GM18858 (cell line): ENCODE measurements at regions not wholly inside any gene's neighbourhood (a gene's known extent, or its start where the extent isn't known, plus 50 kb on each side); places are given as distances from the start of the nearest gene placed in this dataset.
"Not testable (repeated sequence)": the region's sequence is repeated elsewhere in the genome, so short reads cannot be mapped to it uniquely, and the experiment has no call there.

Experiments used
- ATAC-seq: cut with Tn5 transposase; IDR thresholded peaks from one replicate; pipeline ENCODE4 v1.9.1; 2021; ENCODE audit not compliant: unreplicated experiment

DNA sequence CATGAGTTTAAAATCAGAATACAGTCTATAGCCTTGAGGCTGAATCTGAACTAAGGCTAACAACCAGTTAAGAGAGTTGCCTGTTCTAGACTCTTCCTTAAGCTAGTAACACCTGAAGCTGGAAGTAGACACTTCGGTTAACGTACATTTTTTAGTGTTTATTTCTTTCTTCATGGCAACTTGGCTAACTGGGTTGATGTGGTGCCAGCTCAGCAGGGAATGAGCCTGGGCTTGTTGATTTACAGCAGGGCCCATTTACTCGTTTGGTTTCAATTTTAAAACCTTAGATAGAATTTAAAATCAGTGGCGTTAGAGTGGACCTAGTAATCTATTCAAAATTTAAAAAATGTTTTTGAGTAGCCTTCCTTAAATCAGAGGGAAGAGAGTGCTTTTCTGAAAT, 137.6 kb upstream of the ESX1 start:
- no peak for ATAC-seq

DNA sequence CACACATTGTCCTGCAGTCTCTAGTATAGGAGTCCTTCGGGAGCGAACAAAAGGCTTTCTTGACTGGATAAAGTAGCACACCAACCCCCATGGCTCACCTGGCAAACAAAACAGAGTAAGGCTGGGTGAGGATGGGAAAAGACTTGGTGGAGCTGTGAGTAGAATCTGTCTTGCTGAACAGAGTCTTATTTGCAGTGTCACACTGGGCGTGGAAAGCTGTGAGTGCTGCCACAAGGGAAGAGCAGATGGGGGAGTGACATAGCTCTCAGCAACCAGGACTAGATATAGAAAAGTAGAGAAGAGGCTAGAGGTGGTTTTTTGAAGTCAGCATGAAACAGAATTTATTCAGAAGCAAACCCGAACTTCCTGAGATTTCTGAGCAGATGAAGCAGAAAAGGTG, 137.2 kb upstream of the ESX1 start:
- no peak for ATAC-seq

DNA sequence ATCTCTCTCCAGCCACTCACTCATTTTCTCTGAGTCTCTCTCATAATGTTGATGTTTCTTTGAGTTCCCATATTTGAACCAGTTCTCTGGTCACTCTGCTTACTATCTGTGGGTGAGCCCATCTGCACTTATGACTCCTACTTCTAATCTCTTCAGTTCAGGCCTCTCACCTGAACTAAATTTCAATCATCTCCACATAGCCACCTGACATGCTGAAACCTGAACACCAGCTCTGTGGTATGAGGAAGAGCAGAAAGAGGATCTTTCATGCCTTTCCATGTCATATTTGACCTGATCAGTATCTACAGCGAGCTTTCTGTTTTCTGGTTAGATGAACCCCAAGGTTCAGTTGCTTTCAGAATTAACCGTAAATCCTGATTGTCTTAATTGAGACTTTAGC, 122.2 kb upstream of the ESX1 start:
- no peak for ATAC-seq

DNA sequence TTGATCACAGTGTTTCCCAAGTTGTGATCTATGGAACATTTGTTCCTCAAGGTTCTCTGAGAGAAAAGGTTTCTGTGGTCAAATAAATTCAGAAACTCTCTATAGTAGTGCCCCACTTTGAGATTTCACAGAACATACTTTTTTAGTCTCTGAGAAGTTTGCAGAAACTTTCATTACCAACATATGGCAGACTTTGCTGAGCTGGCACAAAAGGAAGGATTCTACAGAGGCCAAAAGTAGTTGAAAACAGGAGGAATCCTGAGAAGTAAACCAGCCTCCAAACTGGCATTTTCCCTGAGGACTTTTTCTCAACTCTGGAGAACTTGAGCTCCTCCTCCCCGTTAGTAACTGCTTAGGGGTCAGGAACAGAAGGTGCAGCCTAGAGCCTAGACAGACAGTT, 117.8 kb upstream of the ESX1 start:
- ATAC-seq, result no peak

DNA sequence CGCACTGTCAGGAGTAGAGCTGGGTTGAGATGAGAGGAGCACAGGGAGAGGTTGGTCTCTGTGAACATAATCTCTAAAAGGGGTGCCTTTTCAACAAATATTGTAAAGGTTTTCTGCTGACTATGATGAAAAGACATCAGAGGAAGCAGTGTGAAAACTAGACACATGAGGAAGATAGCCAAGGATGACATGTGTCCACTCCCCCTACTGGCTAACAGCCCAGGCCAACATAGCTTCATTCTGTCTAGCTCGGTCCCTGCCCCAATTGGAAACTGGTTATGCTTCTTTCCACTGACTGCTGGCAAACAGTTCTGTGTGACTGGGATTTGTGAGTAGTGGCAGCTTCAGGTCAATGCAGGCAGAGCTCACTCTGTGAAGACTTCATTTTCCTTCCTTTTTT, 115.4 kb upstream of the ESX1 start:
- no peak for ATAC-seq

DNA sequence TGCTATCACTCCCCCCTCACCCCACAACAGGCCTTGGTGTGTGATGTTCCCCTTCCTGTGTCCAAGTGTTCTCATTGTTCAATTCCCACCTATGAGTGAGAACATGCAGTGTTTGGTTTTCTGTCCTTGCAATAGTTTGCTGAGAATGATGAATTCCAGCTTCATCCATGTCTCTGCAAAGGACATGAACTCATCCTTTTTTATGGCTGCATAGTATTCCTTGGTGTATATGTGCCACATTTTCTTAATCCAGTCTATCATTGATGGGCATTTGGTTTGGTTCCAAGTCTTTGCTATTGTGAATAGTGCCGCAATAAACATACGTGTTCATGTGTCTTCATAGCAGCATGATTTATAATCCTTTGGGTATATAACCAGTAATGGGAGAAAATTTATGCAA, 106.0 kb upstream of the ESX1 start:
- not testable (repeated sequence) for ATAC-seq

DNA sequence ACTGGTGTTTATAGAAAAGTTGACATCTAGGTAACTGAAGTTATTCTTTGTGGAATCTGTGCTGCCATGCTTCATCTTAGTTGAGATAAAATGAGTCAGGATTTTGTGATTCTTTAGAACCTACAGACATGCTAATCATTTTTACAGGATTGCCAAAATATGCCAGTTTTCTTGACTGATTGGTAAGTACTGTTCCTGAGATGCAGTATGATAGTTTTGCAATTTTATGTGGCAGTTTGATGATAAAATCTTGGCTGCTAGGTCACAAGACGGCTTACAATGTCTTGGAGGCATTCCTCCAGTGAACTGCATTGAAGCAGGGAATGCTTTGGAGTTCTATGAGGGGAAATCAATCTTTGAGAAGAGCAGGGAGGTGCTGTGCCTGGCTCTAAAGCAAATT, 104.4 kb upstream of the ESX1 start:
- ATAC-seq, result no peak

DNA sequence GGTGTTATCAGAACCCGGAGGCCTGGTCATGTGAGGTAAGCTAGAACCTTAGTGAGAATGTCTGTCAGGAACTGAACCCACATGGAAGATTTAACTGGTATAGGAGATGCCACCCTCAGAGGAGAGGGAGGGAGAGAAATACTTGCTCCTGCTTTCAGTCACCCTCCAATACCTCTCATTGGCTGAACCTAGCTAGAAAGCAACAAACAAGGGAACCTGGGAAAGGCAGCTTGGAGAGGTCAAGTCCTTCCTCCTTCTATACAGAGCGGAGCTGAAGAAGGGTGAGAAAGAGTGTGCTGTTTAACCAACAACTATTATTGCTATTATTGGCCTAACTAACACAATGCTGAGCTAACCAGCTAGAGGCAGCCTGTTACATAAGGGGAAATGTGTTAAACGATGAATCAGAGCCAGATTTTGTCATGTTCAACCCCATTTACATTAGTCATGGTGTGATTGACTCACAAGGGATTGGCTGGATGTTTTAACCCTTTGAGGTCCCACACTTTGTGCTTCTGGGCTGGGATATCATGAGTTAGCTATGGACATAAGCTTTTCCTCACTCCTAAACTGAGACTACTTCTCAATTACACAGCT, 96.5 kb upstream of the ESX1 start:
- no peak for ATAC-seq

DNA sequence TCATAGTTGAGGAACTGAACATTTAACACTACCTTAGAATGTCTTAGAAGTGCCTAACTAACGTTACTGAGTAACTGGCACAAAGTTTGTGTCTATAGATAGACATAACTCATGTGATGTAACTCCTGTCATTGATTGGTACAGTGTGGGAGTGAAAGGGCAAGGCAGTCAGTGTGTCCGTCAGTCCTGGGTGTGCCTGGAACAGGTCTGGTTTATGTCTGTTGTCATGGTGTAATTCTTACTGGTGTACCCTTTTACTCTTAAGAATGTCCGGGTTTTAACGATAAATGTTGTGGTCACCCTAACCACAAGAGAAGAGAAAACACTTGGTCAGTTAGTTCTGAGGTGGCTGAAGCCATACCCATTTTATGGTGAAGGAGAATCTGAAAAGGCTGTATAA, 93.1 kb upstream of the ESX1 start:
- no peak for ATAC-seq

DNA sequence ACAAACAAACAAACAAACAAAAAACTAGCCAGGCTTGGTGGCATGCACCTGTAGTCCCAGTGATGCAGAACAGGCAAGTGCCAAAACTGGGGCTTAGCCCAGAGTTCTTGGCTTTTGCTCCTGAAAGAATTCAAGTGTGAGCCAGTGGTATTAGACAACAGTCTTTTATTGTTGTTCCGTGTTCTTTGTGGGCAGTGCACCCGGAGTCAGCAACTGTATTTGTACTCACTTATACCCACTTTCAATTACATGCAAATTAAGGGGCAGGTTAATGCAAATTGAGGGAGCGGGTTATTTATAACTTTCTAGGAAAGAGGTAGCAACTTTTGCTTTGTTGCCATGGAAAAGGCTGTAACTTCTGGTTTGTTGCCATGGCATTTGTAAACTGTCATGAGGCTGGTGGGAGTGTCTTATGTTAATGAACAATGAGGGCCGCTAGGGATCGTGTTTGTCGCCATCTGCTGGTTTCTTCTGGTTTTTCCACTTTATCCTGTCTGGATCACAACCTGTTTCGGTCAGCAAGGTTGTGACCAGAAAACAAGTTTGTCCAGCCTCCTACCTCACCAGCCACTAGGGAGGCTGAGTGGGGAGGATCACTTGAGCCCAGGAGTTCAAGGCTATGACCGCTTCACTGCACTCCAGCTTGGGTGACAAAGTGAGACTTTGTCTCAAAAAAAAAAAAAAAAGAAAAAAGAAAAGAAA, 88.8 kb upstream of the ESX1 start:
- peak; percentile 89 for ATAC-seq

DNA sequence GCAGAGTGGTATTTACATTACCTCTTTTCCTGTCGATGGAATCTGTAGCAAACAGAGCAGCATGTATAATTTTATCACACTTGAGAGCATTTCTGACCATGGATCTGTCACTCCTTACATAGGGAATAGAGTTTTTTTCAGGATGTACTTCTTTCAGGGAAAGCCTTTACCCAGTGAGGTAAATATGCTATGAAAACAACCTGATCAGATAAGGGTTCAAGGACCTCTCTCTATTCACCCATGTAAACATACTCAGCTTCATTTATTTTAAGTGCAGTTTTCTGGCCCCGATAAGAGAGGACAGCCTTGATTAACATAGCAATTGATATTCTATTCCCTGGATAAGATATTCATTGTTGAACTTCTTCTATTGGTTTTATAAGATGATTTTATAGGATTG, 87.3 kb upstream of the ESX1 start:
- no peak for ATAC-seq

DNA sequence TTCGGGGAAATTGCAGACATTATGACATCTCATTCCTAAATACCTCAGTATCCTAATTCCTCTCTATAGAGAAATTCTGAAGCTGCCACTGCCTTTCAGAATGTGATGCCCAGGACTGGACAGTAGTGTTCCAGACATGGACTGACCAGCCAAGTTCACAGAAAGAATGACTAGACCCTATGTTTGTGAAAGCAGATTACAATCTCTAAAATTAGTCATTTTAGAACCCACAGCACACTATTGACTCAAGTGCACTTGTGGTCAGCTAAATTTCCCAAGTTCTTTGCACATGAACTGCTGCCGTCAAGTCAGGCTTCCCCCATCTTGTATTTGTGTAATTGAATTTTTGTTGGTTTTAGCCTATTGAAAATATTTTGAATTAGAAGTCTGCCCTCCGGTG, 81.0 kb upstream of the ESX1 start:
- no peak for ATAC-seq

DNA sequence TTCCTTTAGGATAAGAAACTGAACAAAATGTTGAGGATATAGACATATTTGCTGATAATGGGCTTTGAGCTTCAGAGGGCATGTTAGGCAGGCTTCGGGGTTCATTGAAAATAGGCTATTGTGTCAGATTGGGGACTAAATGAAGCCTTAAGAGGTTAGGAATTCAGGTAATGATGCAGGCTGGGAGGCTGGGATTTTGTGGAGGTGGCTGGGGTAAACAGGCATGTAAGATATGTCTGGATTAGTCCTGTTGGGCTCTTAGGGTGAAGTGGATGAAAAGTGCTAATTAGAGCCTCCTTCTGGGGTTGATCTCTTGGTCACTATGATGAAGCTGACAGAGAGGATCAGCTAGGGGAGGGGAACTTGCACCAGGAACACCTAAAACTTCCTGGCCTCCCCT, 80.2 kb upstream of the ESX1 start:
- ATAC-seq, result no peak

DNA sequence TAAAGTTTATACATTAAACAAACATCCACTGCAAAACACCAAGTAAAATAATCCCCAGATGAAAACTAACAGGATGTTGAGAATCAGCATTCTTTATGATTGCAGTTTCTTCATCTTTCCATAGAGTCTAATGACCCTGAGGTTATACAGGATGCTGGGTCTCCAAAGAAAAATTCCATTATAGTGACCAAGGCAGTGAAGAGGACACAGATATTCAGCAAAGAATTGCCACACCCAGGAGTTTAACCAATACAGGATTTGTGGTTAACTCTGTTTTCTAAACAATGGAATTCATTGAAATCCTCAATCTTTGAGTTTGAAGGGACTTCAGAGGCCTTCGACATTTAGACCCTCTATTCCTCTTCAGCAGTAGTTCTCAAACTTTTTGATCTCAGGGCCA, 76.2 kb upstream of the ESX1 start:
- no peak for ATAC-seq

DNA sequence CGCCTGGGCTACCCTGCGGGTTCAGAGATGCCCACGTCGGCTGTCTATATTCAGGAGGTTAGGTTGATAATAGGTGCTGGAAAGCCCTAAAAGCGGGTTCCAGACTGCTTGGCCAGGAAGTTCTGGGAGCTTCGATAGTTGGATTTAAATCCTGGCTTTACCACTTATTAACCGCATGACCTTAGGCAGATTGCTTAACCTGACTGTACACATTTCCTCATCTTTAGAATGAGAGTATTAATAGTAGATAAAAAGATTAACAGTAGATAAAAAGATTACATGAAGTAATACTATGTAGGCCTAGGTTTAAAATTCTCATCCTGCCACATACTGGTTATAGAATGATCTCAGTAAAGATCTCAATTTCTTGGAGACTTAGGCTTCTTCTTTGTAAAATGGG, 75.0 kb upstream of the ESX1 start:
- ATAC-seq, result no peak

DNA sequence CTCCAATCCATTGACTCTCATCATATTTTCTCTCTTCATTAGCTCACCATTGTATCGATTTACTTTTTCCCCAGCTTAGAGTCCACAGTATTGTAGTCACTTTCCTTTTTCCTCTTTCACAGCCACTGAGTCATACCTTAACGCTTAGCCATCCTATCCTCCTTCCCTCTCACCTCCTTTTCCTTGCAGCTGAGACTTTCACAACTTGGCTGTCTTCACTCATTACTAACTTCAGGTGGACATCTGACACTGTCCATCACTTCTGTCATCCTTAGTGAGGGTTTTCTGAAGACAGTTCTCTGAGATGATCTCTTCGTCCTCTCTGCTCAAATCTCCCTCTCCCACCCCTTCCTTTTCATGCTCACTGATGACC, 70.5 kb upstream of the ESX1 start:
- no peak for ATAC-seq

DNA sequence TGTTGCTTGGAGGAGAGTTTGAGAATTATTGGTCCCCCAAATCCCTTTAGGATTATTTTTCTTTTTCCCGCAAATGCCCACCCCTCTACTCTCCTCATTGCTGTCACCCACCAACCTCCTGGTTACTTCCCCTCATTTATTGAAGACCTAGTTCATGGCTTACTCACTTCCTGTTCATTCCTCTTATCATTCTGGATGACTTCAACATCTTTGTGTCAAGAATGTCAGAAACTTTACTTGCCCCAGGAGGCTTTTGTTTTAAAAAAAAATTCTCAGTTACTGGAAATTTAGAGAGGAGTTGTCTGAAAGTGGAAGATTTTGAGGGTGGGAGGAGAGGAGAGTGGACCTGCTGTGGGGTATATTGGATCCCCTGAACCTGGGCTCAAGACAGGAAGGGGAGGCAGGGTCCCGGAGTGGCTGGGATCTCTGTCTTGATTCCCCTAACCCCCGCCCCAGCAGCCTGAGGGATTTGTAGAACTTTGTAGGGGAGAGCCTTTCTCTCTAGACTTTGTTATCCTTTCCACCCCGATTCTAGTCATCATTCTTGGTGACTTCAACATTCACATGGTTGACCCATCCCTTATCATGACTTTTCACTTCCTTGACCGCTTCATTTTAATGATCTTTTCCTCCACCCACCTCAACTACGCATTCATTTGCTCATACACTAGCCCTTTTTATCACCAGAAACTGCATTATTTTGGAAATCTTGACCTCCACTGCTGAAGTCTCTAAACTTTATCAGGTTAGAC, 69.9 kb upstream of the ESX1 start:
- no peak for ATAC-seq

DNA sequence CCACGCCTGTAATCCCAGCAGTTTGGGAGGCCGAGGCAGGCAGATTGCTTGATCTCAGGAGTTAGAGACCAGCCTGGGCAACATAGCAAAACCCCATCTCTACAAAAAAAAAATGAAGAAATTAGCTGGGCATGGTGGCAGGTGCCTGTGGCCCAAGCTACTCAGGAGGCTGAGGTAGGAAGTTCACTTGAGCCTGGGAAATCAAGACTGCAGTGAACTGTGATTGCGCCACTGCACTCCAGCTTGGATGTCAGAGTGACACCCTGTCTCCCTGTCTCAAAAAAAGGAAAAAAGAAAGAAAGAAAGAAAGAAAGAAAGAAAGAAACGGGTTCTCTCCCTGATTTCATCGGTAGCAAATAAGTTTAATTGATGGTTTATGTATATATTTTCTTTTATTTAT, 64.6 kb upstream of the ESX1 start:
- no peak for ATAC-seq

DNA sequence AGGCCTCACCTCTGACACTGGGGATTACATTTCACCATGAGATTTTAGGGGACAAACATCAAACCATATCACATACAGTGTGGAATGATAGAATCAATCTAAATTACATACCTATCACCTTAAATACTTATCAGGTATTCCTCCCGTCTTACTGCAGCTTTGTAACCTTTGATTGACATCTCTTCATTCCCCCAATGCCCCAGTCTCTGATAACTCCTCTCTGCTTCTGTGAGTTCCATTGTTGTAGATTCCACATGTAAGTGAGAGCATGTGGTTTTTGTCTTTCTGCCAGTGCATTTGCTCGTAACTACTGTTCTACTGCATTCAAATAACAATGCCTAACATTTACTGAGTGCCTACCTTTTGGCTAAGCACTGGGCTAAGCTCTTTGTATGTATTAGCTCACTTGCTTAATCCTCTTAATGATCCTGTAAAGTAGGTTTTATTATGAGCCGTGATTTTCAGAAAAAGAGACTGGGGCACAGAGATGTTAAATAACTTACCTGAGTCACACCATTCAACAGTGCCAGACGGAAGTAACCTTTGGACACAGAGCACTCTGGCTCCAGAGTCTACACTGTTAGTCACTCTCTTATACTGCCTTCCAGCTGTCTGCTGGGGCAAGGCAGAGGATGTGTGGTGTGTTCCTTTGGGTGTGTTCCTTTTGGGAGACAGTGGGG, 63.7 kb upstream of the ESX1 start:
- ATAC-seq, result no peak

DNA sequence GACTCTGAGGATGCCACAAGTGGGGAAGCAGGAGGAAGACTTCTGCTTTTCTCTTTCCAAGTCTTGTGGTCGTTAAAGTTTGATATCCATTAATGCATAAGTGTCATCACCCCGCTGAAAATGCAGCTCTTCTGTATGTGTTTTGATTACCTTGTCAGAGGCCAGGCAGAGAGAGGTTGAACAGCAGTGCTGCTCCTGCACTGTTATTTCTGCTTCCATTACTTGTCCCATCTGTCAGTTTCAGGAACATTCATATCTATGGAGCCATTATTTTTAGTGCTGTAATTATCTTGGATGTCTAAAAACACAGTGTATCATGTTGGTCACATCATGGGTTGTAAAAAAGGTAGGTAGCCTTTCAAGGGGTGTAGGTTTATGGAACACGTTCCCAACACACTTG, 62.0 kb upstream of the ESX1 start:
- ATAC-seq, result no peak

DNA sequence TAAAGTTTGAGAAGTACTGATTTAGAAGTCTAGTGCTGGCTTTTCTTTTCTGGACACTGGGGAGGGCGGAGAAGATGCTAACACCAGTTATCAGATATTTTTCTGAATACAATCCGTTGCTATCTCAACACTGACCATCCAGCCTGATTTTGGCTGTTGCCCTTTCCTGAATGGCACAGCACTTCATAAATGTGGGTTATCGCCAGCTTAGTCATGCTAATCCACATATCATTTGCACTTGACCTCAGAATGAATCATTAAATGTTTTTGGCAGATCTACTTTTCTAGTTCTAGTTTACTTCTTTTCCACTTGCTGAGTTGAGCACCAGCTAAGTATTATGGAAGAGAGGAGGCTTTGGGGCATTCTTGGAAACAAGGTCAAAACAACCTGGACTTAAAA, 60.8 kb upstream of the ESX1 start:
- ATAC-seq, result no peak

DNA sequence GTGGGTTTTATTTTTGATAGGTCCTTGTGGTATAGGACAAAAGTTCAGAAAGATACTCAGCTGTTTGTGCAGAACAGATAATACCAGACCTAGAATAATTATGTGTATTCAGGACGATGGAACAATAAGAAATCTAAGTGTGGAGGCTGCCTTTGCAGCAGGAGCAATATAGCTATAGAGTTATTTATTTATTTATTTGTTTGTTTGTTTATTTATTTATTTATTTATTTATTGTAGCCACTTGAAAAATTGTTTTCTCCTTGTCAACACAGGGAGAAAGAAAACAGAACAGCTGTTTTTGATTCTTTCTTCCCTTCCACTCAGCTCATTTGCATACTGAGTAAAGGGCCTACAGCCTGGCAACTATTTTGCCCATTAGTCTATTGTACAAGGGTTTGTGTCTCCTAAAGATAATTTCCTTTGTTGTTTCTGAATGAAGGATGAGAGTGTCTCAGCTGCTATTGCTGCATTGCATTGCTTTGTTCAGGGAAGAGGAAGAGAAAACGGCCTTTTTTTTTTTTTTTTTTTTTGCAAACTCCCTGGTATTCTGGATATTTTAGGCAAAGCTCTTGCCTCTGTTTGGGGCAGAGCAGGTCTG, 56.0 kb upstream of the ESX1 start:
- no peak for ATAC-seq
